KMS-11 (cell line): ENCODE measurements at regions not wholly inside any gene's neighbourhood (a gene's known extent, or its start where the extent isn't known, plus 50 kb on each side); places are given as distances from the start of the nearest gene placed in this dataset.

Source experiments
- H2AFZ ChIP-seq: fragments of 200-600 bp; sonication (generic); 2 replicates; pipeline ENCODE4 v1.6.1; 2016; ENCODE audit warnings: antibody characterized with exemption, mixed run types, low read depth
- H3K27ac ChIP-seq: fragments of 200-600 bp; sonication (generic); 2 replicates; pipeline ENCODE4 v1.6.1; 2016; ENCODE audit warnings: mild to moderate bottlenecking, mixed run types
- H3K27me3 ChIP-seq: fragments of 200-600 bp; sonication (generic); 2 replicates; pipeline ENCODE4 v1.6.1; 2017; ENCODE audit warnings: mild to moderate bottlenecking, low read depth, mixed run types, moderate library complexity; ENCODE audit not compliant: insufficient read depth
- H3K36me3 ChIP-seq: fragments of 200-600 bp; sonication (generic); 2 replicates; pipeline ENCODE4 v1.6.1; 2017; ENCODE audit warnings: mild to moderate bottlenecking, mixed run types; ENCODE audit not compliant: insufficient read depth
- H3K4me1 ChIP-seq: fragments of 200-600 bp; sonication (generic); 2 replicates; pipeline ENCODE4 v1.6.1; 2016; ENCODE audit warnings: mild to moderate bottlenecking, low read depth, mixed run types; ENCODE audit not compliant: poor library complexity, severe bottlenecking
- H3K4me2 ChIP-seq: fragments of 200-600 bp; sonication (generic); 2 replicates; pipeline ENCODE4 v1.7.0; 2016; ENCODE audit warnings: mild to moderate bottlenecking, mixed run types
- H3K4me3 ChIP-seq: fragments of 200-600 bp; sonication (generic); IDR thresholded peaks from 2 replicates; pipeline ENCODE4 v1.6.1; 2017; ENCODE audit warnings: low read depth, low read length, mixed read lengths; ENCODE audit not compliant: insufficient read depth
- H3K79me2 ChIP-seq: fragments of 200-600 bp; sonication (generic); 2 replicates; pipeline ENCODE4 v1.6.1; 2016; ENCODE audit warnings: low read depth, mixed run types; ENCODE audit not compliant: insufficient read depth
- H3K9ac ChIP-seq: fragments of 200-600 bp; sonication (generic); 2 replicates; pipeline ENCODE4 v1.6.1; 2016; ENCODE audit warnings: mild to moderate bottlenecking, mixed run types
- H4K20me1 ChIP-seq: fragments of 200-600 bp; sonication (generic); 2 replicates; pipeline ENCODE4 v1.6.1; 2016; ENCODE audit warnings: mild to moderate bottlenecking, mixed run types; ENCODE audit not compliant: insufficient read depth
- TF ChIP-seq, protein P1 (sequence below): fragments of 200-600 bp; sonication (generic); conservative IDR thresholded peaks from 2 replicates; pipeline ENCODE4 v1.6.1; 2017; ENCODE audit warnings: low read depth, mild to moderate bottlenecking, antibody characterized with exemption, low read length, moderate library complexity, mixed read lengths

DNA sequence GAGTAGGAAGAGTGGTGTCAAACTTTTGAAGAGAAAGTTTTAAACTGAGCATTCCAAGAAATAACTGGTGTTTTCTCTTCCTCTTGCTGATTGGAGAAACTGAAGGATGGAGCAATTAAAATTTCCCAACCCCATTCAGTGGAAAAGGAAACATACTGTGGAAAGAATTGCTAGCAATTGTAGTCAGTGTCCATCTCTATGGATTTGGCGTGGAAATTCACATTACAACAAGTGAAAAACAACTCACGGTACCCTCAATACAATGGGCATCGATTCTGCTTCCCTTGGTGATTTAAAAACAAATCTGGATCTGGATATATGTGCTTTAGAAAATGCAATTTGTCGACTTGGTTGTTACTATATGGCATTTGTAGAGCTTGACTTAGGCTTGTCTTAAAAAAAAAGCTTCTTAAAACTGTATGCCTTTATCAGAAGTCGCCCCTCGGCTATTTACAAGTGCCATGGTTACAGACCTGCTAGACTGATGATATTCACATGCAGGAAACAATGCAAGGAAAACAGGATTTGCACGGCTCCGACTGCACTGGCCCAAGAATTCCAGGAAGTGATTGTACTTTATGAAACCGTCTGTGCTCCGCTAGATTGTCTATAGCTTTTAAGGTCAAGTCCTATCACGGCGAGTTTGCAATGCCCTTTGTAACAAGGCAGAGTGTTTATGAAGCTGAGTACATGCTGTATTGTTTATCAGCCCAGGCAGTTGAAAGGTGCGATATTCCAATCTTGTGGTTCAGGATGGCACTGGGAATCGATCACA is 131.7 kb upstream of the PHACTR1 start:
- Histone ChIP-seq H4K20me1 (no peaks in the 10 kb centered on the region), H3K79me2 (no peaks in the 10 kb centered on the region)

DNA sequence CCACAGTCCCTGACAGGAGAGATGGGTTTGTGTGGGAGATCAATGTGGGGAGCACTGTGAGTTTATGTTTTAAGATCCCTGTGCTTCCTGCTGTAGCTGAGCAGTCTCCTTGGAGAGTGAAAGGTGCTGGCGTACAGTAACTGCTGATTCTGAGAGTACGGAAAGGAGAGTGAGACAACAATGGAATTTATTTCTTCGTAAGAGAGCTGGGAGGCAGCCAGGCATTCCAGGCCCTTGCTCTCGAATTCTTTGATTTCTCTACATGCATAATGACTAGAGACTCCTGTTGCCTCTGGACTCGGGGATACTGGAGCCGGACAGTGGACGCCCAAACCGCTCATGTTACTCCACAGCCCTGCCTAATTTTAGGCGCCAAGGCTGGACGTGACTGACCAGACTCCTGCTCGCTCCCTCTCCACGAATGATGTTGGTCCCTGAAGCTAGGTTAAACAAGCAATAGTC is 131.0 kb upstream of the PHACTR1 start:
- Histone ChIP-seq H3K27ac (no peak overlapping the region), H3K27me3 (no peaks in the 10 kb centered on the region), H4K20me1 (no peaks in the 10 kb centered on the region), H3K4me1 (no peaks in the 10 kb centered on the region), H3K9ac (no peak overlapping the region), H3K36me3 (no peaks in the 10 kb centered on the region), H3K4me2 (no peak overlapping the region), H2AFZ (no peak overlapping the region; the same call in 1 of the 2 replicates), H3K79me2 (no peaks in the 10 kb centered on the region), H3K4me3 (no peak overlapping the region)
- TF ChIP-seq, protein P1, sequence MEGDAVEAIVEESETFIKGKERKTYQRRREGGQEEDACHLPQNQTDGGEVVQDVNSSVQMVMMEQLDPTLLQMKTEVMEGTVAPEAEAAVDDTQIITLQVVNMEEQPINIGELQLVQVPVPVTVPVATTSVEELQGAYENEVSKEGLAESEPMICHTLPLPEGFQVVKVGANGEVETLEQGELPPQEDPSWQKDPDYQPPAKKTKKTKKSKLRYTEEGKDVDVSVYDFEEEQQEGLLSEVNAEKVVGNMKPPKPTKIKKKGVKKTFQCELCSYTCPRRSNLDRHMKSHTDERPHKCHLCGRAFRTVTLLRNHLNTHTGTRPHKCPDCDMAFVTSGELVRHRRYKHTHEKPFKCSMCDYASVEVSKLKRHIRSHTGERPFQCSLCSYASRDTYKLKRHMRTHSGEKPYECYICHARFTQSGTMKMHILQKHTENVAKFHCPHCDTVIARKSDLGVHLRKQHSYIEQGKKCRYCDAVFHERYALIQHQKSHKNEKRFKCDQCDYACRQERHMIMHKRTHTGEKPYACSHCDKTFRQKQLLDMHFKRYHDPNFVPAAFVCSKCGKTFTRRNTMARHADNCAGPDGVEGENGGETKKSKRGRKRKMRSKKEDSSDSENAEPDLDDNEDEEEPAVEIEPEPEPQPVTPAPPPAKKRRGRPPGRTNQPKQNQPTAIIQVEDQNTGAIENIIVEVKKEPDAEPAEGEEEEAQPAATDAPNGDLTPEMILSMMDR: no peak

More for the DNA sequence above, 131.7 kb upstream of the PHACTR1 start:
- no peaks in the 10 kb centered on the region for H3K36me3 ChIP-seq
- H3K27ac ChIP-seq: no peak overlapping the region
- H3K4me2 ChIP-seq: no peak overlapping the region
- no peak overlapping the region for H3K4me3 ChIP-seq
- no peaks in the 10 kb centered on the region for H3K27me3 ChIP-seq
- no peak overlapping the region for H3K9ac ChIP-seq
- TF ChIP-seq, protein P1: no peak
- no peak overlapping the region; the same call in 1 of the 2 replicates for H2AFZ ChIP-seq
- no peaks in the 10 kb centered on the region for H3K4me1 ChIP-seq

DNA sequence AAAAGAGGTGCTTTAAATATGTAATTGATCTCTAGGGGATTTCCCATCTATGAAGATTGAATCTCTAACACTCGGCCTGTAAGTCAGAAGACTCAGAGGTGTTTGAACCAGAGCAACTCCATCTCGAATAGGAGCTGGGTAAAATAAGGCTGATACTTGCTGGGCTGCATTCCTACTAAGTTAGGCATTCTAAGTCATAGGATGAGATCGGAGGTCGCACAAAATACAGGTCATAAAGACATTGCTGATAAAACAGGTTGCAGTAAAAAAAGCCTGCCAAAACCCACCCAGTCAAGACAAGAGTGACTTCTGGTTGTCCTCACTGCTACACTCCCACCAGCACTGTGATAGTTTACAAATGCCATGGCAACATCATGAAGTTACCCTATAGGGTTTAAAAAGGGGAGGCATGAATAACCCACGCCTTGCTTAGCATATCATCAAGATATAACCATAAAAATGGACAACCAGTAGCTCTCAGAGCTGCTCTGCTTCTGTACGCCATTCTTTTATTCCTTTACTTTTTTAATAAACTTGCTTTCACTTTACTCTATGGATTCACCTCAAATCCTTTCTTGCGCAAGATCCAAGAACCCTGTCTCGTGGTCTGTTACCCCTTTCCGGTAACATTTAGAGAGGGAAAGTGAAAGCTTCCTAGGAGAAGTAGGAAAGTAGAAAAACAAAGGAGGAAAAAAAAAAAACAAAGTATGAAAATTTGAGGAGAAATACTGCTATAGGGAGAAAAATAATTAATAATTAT is 129.7 kb upstream of the PHACTR1 start:
- Histone ChIP-seq H3K79me2 (no peaks in the 10 kb centered on the region), H2AFZ (no peak overlapping the region), H3K36me3 (no peaks in the 10 kb centered on the region), H3K4me3 (no peak overlapping the region), H3K27me3 (no peaks in the 10 kb centered on the region), H3K9ac (no peak overlapping the region), H3K4me2 (no peak overlapping the region), H4K20me1 (no peaks in the 10 kb centered on the region), H3K4me1 (no peaks in the 10 kb centered on the region), H3K27ac (no peak overlapping the region)
- TF ChIP-seq, protein P1: no peak

DNA sequence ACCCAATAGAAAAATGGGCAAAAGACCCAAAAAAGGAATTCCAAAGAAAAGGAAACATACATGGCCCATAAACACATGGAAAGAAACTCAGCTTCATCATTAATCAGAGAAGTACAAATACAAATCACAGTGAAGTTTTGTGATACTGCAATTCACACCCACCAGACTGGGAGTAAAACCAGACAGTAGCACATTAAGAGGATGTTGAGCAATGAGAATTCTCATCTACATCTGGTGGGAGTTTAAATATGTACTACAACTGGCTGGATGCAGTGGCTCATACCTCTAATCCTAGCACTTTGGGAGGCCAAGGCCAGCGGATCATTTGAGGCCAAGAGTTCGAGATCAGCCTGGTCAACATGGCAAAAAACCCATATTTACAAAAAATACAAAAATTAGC is 125.7 kb upstream of the PHACTR1 start:
- no peak overlapping the region for H3K4me2 ChIP-seq
- no peaks in the 10 kb centered on the region for H4K20me1 ChIP-seq
- no peaks in the 10 kb centered on the region for H3K36me3 ChIP-seq
- H3K79me2 ChIP-seq: no peaks in the 10 kb centered on the region
- no peak overlapping the region for H3K9ac ChIP-seq
- H3K27ac ChIP-seq: no peak overlapping the region
- no peak overlapping the region for H3K4me3 ChIP-seq
- no peaks in the 10 kb centered on the region for H3K27me3 ChIP-seq
- H3K4me1 ChIP-seq: no peaks in the 10 kb centered on the region
- TF ChIP-seq, protein P1: no peak
- no peak overlapping the region for H2AFZ ChIP-seq
